ENCODE measurements at regions not wholly inside any gene's neighbourhood (a gene's known extent, or its start where the extent isn't known, plus 50 kb on each side); places are given as distances from the start of the nearest gene placed in this dataset.

- Histone ChIP-seq H3K36me3 (ENCODE audit: insufficient read depth) (no peaks in the 10 kb centered on the region), H3K4me1 (ENCODE audit: insufficient read depth) (no peaks in the 10 kb centered on the region), H2AFZ (no peak overlapping the region), H3K9me2 (ENCODE audit: insufficient read depth) (no peaks in the 10 kb centered on the region), H3K27me3 (ENCODE audit: insufficient read depth) (no peaks in the 10 kb centered on the region), H3K27ac (ENCODE audit: low read depth) (no peak overlapping the region), H3K4me2 (no peak overlapping the region), H3K4me3 (no peak overlapping the region), H3F3A (replicated peaks; ENCODE audit: low read depth) (no peaks in the 10 kb centered on the region), H3K79me2 (replicated peaks; ENCODE audit: insufficient read depth) (no peaks in the 10 kb centered on the region), H4K20me1 (replicated peaks; ENCODE audit: insufficient read depth) (no peaks in the 10 kb centered on the region)
- Mint-ChIP-seq H3K9me3 (peaks cover 8% of the 10 kb centered on the region; the same call in 1 of the 3 replicates), H3K36me3 (ENCODE audit: low read depth) (no peaks in the 10 kb centered on the region), H3K27me3 (ENCODE audit: insufficient read depth, low read depth, poor library complexity) (peaks cover 7% of the 10 kb centered on the region), H3K27ac (no peak overlapping the region), H3K4me1 (no peaks in the 10 kb centered on the region), H3K4me3 (no peak overlapping the region)
- ATAC-seq (no peak), DNase-seq (ENCODE audit: low spot score) (no peak)
- TF ChIP-seq POLR2AphosphoS5 (IDR thresholded peaks at IDR 0.05; ENCODE audit: low read depth) (no peak), ZNF331 (CRISPR knock-in tag; IDR thresholded peaks at IDR 0.05; ENCODE audit: low read depth) (no peak), NANOG (IDR thresholded peaks at IDR 0.05; ENCODE audit: borderline replicate concordance) (no peak), ETS1 (IDR thresholded peaks at IDR 0.05) (no peak), ZNF114 (CRISPR knock-in tag; IDR thresholded peaks at IDR 0.05) (no peak), EZH2 (IDR thresholded peaks at IDR 0.05; ENCODE audit: low read depth, unreplicated experiment) (no peak), STAT1 (IDR thresholded peaks at IDR 0.05; ENCODE audit: unreplicated experiment) (no peak), REST (IDR thresholded peaks at IDR 0.05; ENCODE audit: unreplicated experiment) (no peak), JUNB (IDR thresholded peaks at IDR 0.05; ENCODE audit: unreplicated experiment) (no peak), CTCF (conservative IDR thresholded peaks at IDR 0.05; ENCODE audit: low read depth in 2 of 2) (no peak), EZH2phosphoT487 (IDR thresholded peaks at IDR 0.05; ENCODE audit: unreplicated experiment) (no peak), CREB1 (CRISPR knock-in tag; IDR thresholded peaks at IDR 0.05; ENCODE audit: low read depth) (no peak)
- TF ChIP-seq, protein P1, sequence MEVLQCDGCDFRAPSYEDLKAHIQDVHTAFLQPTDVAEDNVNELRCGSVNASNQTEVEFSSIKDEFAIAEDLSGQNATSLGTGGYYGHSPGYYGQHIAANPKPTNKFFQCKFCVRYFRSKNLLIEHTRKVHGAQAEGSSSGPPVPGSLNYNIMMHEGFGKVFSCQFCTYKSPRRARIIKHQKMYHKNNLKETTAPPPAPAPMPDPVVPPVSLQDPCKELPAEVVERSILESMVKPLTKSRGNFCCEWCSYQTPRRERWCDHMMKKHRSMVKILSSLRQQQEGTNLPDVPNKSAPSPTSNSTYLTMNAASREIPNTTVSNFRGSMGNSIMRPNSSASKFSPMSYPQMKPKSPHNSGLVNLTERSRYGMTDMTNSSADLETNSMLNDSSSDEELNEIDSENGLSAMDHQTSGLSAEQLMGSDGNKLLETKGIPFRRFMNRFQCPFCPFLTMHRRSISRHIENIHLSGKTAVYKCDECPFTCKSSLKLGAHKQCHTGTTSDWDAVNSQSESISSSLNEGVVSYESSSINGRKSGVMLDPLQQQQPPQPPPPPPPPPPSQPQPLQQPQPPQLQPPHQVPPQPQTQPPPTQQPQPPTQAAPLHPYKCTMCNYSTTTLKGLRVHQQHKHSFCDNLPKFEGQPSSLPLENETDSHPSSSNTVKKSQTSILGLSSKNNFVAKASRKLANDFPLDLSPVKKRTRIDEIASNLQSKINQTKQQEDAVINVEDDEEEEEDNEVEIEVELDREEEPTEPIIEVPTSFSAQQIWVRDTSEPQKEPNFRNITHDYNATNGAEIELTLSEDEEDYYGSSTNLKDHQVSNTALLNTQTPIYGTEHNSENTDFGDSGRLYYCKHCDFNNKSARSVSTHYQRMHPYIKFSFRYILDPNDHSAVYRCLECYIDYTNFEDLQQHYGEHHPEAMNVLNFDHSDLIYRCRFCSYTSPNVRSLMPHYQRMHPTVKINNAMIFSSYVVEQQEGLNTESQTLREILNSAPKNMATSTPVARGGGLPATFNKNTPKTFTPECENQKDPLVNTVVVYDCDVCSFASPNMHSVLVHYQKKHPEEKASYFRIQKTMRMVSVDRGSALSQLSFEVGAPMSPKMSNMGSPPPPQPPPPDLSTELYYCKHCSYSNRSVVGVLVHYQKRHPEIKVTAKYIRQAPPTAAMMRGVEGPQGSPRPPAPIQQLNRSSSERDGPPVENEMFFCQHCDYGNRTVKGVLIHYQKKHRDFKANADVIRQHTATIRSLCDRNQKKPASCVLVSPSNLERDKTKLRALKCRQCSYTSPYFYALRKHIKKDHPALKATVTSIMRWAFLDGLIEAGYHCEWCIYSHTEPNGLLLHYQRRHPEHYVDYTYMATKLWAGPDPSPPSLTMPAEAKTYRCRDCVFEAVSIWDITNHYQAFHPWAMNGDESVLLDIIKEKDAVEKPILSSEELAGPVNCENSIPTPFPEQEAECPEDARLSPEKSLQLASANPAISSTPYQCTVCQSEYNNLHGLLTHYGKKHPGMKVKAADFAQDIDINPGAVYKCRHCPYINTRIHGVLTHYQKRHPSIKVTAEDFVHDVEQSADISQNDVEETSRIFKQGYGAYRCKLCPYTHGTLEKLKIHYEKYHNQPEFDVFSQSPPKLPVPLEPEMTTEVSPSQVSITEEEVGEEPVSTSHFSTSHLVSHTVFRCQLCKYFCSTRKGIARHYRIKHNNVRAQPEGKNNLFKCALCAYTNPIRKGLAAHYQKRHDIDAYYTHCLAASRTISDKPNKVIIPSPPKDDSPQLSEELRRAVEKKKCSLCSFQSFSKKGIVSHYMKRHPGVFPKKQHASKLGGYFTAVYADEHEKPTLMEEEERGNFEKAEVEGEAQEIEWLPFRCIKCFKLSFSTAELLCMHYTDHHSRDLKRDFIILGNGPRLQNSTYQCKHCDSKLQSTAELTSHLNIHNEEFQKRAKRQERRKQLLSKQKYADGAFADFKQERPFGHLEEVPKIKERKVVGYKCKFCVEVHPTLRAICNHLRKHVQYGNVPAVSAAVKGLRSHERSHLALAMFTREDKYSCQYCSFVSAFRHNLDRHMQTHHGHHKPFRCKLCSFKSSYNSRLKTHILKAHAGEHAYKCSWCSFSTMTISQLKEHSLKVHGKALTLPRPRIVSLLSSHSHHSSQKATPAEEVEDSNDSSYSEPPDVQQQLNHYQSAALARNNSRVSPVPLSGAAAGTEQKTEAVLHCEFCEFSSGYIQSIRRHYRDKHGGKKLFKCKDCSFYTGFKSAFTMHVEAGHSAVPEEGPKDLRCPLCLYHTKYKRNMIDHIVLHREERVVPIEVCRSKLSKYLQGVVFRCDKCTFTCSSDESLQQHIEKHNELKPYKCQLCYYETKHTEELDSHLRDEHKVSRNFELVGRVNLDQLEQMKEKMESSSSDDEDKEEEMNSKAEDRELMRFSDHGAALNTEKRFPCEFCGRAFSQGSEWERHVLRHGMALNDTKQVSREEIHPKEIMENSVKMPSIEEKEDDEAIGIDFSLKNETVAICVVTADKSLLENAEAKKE (CRISPR knock-in tag; IDR thresholded peaks at IDR 0.05) = no peak
Measured at GRCh38 chr10:124213899-124214510, 120.6 kb upstream of the CHST15 start.
